Thoracic aorta (tissue), 2 donors: ENCODE measurements at regions not wholly inside any gene's neighbourhood (a gene's known extent, or its start where the extent isn't known, plus 50 kb on each side); places are given as distances from the start of the nearest gene placed in this dataset.

Experiments
- ATAC-seq: fragments of 150-250 bp; one replicate; pipeline ENCODE4 v1.8.0; 2017; ENCODE audit warnings: low read depth; ENCODE audit not compliant: insufficient number of reproducible peaks, low FRiP score
- DNase-seq: peaks from one replicate; pipeline ENCODE4 v3.0.0-alpha.2; 2020; ENCODE audit warnings: low spot score
- H3K27ac ChIP-seq, 2 donors: fragments of 200-600 bp; sonication (generic); 1 replicate in 1 of 2; 2 replicates in 1 of 2; pipeline ENCODE4 v1.5.1; 2016; ENCODE audit warnings: mild to moderate bottlenecking in 2 of 2, moderate library complexity in 2 of 2
- H3K27me3 ChIP-seq: fragments of 200-600 bp; sonication (generic); replicated peaks from 2 replicates; pipeline ENCODE4 v1.6.0; 2016; ENCODE audit warnings: mild to moderate bottlenecking; ENCODE audit not compliant: insufficient read depth
- H3K36me3 ChIP-seq: fragments of 200-600 bp; sonication (generic); one replicate; pipeline ENCODE4 v1.5.1; 2016
- H3K4me1 ChIP-seq, 2 donors: fragments of 200-600 bp; sonication (generic); 1 replicate in 1 of 2; 2 replicates in 1 of 2; pipeline versions ENCODE4 v1.5.1 to v1.6.0; 2016; ENCODE audit warnings: low read depth in 2 of 2, mild to moderate bottlenecking in 1 of 2; ENCODE audit not compliant: control insufficient read depth in 1 of 2
- H3K4me3 ChIP-seq: fragments of 200-600 bp; sonication (generic); 2 replicates; pipeline ENCODE4 v1.5.1; 2016; ENCODE audit warnings: mild to moderate bottlenecking
- H3K9me3 ChIP-seq: fragments of 200-600 bp; sonication (generic); 2 replicates; pipeline ENCODE4 v1.5.1; 2016
- TF ChIP-seq, protein P1 (sequence below): fragments of 200-600 bp; sonication (generic); IDR thresholded peaks from one replicate; pipeline ENCODE4 v1.5.1; 2019; ENCODE audit warnings: antibody characterized with exemption

DNA sequence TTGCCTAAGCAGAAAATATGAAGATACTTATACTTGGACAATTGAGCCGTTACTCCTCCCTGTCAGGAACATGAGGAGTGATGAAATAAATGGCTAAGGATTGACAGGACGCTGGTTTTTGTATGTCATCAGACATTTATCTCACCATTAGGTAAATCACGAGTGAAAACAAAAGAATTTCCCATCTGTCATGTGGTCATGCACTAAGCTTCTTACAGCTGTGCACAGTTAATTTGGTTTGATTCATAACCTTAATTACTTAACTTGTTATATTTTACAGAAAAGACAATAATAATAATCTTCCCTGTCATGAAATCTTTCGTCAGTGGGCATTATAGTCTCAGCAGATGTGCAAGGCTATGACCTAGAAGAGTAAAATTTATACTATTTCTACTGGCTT, 266.5 kb downstream of the HGF start:
- TF ChIP-seq, protein P1, sequence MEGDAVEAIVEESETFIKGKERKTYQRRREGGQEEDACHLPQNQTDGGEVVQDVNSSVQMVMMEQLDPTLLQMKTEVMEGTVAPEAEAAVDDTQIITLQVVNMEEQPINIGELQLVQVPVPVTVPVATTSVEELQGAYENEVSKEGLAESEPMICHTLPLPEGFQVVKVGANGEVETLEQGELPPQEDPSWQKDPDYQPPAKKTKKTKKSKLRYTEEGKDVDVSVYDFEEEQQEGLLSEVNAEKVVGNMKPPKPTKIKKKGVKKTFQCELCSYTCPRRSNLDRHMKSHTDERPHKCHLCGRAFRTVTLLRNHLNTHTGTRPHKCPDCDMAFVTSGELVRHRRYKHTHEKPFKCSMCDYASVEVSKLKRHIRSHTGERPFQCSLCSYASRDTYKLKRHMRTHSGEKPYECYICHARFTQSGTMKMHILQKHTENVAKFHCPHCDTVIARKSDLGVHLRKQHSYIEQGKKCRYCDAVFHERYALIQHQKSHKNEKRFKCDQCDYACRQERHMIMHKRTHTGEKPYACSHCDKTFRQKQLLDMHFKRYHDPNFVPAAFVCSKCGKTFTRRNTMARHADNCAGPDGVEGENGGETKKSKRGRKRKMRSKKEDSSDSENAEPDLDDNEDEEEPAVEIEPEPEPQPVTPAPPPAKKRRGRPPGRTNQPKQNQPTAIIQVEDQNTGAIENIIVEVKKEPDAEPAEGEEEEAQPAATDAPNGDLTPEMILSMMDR: no peak
- H3K36me3 ChIP-seq: no peaks in the 10 kb centered on the region
- H3K4me3 ChIP-seq: no peak overlapping the region
- H3K27ac ChIP-seq: no peak overlapping the region
- no peak for ATAC-seq
- DNase-seq: no peak
- peaks cover 4 to 20% of the 10 kb centered on the region in 2 donors for H3K4me1 ChIP-seq
- H3K9me3 ChIP-seq: no peaks in the 10 kb centered on the region
- H3K27me3 ChIP-seq: no peaks in the 10 kb centered on the region

GRCh38 chr7:81501220-81501619, 268.6 kb downstream of the HGF start:
- no peak for ATAC-seq
- no peak overlapping the region for H3K27ac ChIP-seq
- no peaks in the 10 kb centered on the region for H3K27me3 ChIP-seq
- no peak overlapping the region for H3K4me3 ChIP-seq
- no peaks in the 10 kb centered on the region for H3K9me3 ChIP-seq
- no peak for DNase-seq
- H3K4me1 ChIP-seq: peaks cover 4 to 14% of the 10 kb centered on the region in 2 donors
- TF ChIP-seq, protein P1: no peak
- no peaks in the 10 kb centered on the region for H3K36me3 ChIP-seq

DNA sequence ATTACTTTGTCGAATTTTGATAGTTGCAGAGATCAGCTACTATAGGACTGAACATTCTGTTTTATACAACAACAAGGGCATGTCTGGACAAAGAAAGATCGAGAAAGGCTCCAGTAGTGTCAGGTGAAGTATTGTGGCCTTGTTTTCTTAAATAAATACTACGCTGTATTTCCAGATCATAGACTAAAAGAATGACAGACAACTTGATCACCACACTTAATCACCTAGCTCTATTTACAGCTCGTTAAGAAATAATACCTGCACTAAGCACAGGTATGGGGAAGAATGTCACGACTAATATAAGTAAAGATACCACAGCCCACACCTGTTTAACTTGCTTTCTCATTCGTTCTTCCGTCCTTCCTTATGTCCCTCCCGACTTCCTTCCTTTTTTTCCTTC, 269.2 kb downstream of the HGF start:
- Histone ChIP-seq H3K4me3 (no peak overlapping the region), H3K9me3 (no peaks in the 10 kb centered on the region), H3K36me3 (no peaks in the 10 kb centered on the region), H3K27me3 (no peaks in the 10 kb centered on the region), H3K27ac (no peak overlapping the region), H3K4me1 (peaks cover 4 to 14% of the 10 kb centered on the region in 2 donors)
- ATAC-seq (no peak), DNase-seq (no peak)
- TF ChIP-seq, protein P1: no peak

DNA sequence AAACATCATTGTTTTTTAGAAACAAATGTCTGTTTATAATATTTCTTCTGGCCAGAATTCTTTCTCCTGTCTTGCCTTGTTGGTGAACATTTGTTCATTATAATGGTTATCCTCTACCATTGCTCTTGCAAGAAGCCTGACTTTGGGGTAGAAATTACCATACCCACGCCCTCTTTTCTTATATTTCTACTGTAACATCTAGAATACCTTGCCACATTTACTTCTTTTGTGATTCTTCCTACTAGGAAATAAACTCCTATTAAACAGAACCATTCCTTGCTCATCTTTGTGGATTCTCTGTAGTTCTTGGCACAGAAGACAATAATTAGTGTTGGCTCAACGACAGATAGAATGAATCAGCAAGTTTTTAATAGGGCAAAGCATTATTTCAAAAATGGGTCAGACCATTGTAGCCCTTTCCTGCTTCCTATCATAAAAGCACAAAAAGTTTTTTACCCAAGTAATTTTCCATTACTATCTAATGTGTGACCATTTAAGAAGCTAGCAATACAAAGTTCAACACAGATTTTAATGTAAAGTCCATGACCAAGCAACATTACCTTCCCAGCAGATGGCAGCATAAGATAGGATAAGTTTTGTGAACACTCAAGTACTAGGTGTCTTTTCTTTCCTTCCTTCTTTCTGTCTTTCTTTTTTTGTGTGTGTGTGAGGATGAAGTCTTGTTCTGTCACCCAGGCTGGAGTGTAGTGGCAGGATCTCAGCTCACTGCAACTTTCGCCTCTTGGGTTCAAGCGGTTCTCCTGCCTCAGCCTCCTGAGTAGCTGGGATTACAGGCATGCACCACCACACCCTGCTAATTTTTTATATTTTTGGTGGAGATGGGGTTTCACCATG, 270.4 kb downstream of the HGF start:
- H3K9me3 ChIP-seq: no peaks in the 10 kb centered on the region
- no peaks in the 10 kb centered on the region for H3K27me3 ChIP-seq
- peaks cover 4 to 14% of the 10 kb centered on the region in 2 donors for H3K4me1 ChIP-seq
- H3K4me3 ChIP-seq: no peak overlapping the region
- no peaks in the 10 kb centered on the region for H3K36me3 ChIP-seq
- ATAC-seq (peak; percentile 62), DNase-seq (no peak)
- TF ChIP-seq, protein P1: peak; percentile 50
- H3K27ac ChIP-seq: no peak overlapping the region

GRCh38 chr7:81498176-81498575, 271.7 kb downstream of the HGF start:
- peaks cover 4 to 14% of the 10 kb centered on the region in 2 donors for H3K4me1 ChIP-seq
- H3K36me3 ChIP-seq: no peaks in the 10 kb centered on the region
- no peak overlapping the region for H3K4me3 ChIP-seq
- H3K27me3 ChIP-seq: no peaks in the 10 kb centered on the region
- ATAC-seq (no peak), DNase-seq (no peak)
- no peaks in the 10 kb centered on the region for H3K9me3 ChIP-seq
- H3K27ac ChIP-seq: no peak overlapping the region
- TF ChIP-seq, protein P1: no peak
